Mesodermal cell (in vitro differentiated cells): ENCODE measurements at regions not wholly inside any gene's neighbourhood (a gene's known extent, or its start where the extent isn't known, plus 50 kb on each side); places are given as distances from the start of the nearest gene placed in this dataset.

ENCODE experiments used
- H3K27ac ChIP-seq: 2 replicates; pipeline ENCODE4 v1.7.0; 2013; ENCODE audit warnings: mild to moderate bottlenecking, low read depth, low read length, moderate library complexity; ENCODE audit not compliant: severe bottlenecking
- H3K36me3 ChIP-seq: 2 replicates; pipeline ENCODE4 v1.7.1; 2013; ENCODE audit warnings: mild to moderate bottlenecking, low read length, moderate library complexity; ENCODE audit not compliant: control insufficient read depth, insufficient read depth
- H3K4me1 ChIP-seq: one replicate; pipeline ENCODE4 v1.7.1; 2013; ENCODE audit warnings: mild to moderate bottlenecking, low read length; ENCODE audit not compliant: insufficient read depth, control insufficient read depth, poor library complexity, severe bottlenecking
- H3K4me3 ChIP-seq: 2 replicates; pipeline ENCODE4 v1.7.0; 2013; ENCODE audit warnings: low read length, control low read depth, mild to moderate bottlenecking; ENCODE audit not compliant: insufficient read depth, poor library complexity, severe bottlenecking; ENCODE audit errors: extremely low read depth
- H3K9me3 ChIP-seq: 2 replicates; pipeline ENCODE4 v1.7.1; 2013; ENCODE audit warnings: mild to moderate bottlenecking, low read length, moderate library complexity; ENCODE audit not compliant: control insufficient read depth
- WGBS, 2 experiments: methylation state at CpG; one replicate each; pipeline ENCODE4 v1.1.5; 2013; ENCODE audit warnings: missing lambda C conversion rate in 2 of 2; ENCODE audit not compliant: insufficient coverage in 2 of 2; 5-methylcytosine and 5-hydroxymethylcytosine counted together

GRCh38 chr2:149747456-149747855 lies 159.9 kb upstream of the MMADHC start:
- 83% methylated on average over 1 of the region's 1 CpG; no CpG with 5 or more reads in 1 of the 2 experiments for WGBS, 2 experiments
- H3K9me3 ChIP-seq: no peaks in the 10 kb centered on the region
- H3K4me3 ChIP-seq: no peak overlapping the region
- no peaks in the 10 kb centered on the region for H3K4me1 ChIP-seq
- no peak overlapping the region for H3K27ac ChIP-seq
- no peaks in the 10 kb centered on the region for H3K36me3 ChIP-seq

GRCh38 chr2:149745396-149746230 lies 158.0 kb upstream of the MMADHC start:
- no peak overlapping the region for H3K4me3 ChIP-seq
- no peaks in the 10 kb centered on the region for H3K9me3 ChIP-seq
- no peak overlapping the region for H3K27ac ChIP-seq
- 93 to 100% methylated on average over 3 of the region's 9 CpGs for WGBS, 2 experiments
- no peaks in the 10 kb centered on the region for H3K36me3 ChIP-seq
- H3K4me1 ChIP-seq: no peaks in the 10 kb centered on the region

GRCh38 chr2:149744865-149745264 lies 157.3 kb upstream of the MMADHC start:
- 90 to 100% methylated on average over 2 to 3 of the region's 5 CpGs for WGBS, 2 experiments
- Histone ChIP-seq H3K4me3 (no peak overlapping the region), H3K4me1 (no peaks in the 10 kb centered on the region), H3K9me3 (no peaks in the 10 kb centered on the region), H3K36me3 (no peaks in the 10 kb centered on the region), H3K27ac (no peak overlapping the region)

- Histone ChIP-seq H3K4me1 (no peaks in the 10 kb centered on the region), H3K36me3 (no peaks in the 10 kb centered on the region), H3K27ac (no peak overlapping the region), H3K4me3 (no peak overlapping the region), H3K9me3 (no peaks in the 10 kb centered on the region)
- WGBS, 2 experiments: 97 to 100% methylated on average over 2 to 4 of the region's 6 CpGs
These were observed 156.4 kb upstream of the MMADHC start for GRCh38 chr2:149743842-149744448.

GRCh38 chr2:149741646-149742045 lies 154.1 kb upstream of the MMADHC start:
- H3K27ac ChIP-seq: no peak overlapping the region
- no peak overlapping the region for H3K4me3 ChIP-seq
- H3K4me1 ChIP-seq: no peaks in the 10 kb centered on the region
- H3K9me3 ChIP-seq: peaks cover 2% of the 10 kb centered on the region
- H3K36me3 ChIP-seq: no peaks in the 10 kb centered on the region
- 50% methylated on average over 1 of the region's 1 CpG; no CpG with 5 or more reads in 1 of the 2 experiments for WGBS, 2 experiments

- Histone ChIP-seq H3K27ac (no peak overlapping the region), H3K36me3 (no peaks in the 10 kb centered on the region), H3K9me3 (peaks cover 14% of the 10 kb centered on the region), H3K4me1 (no peaks in the 10 kb centered on the region), H3K4me3 (no peak overlapping the region)
- 100% methylated on average over 1 of the region's 1 CpG; no CpG with 5 or more reads in 1 of the 2 experiments for WGBS, 2 experiments
These were observed 152.9 kb upstream of the MMADHC start for GRCh38 chr2:149740490-149740889.

GRCh38 chr2:149739883-149740265 lies 152.3 kb upstream of the MMADHC start:
- H3K36me3 ChIP-seq: no peaks in the 10 kb centered on the region
- peaks cover 19% of the 10 kb centered on the region for H3K9me3 ChIP-seq
- no peak overlapping the region for H3K4me3 ChIP-seq
- WGBS, 2 experiments: 90% methylated on average over 2 of the region's 4 CpGs; no CpG with 5 or more reads in 1 of the 2 experiments
- no peak overlapping the region for H3K27ac ChIP-seq
- peaks cover under 1% of the 10 kb centered on the region for H3K4me1 ChIP-seq

GRCh38 chr2:149739171-149739882 lies 151.8 kb upstream of the MMADHC start:
- no peaks in the 10 kb centered on the region for H3K36me3 ChIP-seq
- peaks cover 6% of the 10 kb centered on the region for H3K4me1 ChIP-seq
- no peak overlapping the region for H3K4me3 ChIP-seq
- H3K27ac ChIP-seq: no peak overlapping the region
- WGBS, 2 experiments: 94 to 97% methylated on average over 3 to 4 of the region's 6 CpGs
- H3K9me3 ChIP-seq: peaks cover 19% of the 10 kb centered on the region

GRCh38 chr2:149738767-149739166 lies 151.2 kb upstream of the MMADHC start:
- 75 to 100% methylated on average over 1 of the region's 1 CpG for WGBS, 2 experiments
- Histone ChIP-seq H3K4me1 (peaks cover 12% of the 10 kb centered on the region), H3K27ac (no peak overlapping the region), H3K36me3 (no peaks in the 10 kb centered on the region), H3K4me3 (no peak overlapping the region), H3K9me3 (peaks cover 19% of the 10 kb centered on the region)

GRCh38 chr2:149737896-149738295 lies 150.3 kb upstream of the MMADHC start:
- Histone ChIP-seq H3K4me1 (peaks cover 12% of the 10 kb centered on the region), H3K9me3 (peaks cover 19% of the 10 kb centered on the region), H3K27ac (no peak overlapping the region), H3K4me3 (no peak overlapping the region), H3K36me3 (no peaks in the 10 kb centered on the region)
- WGBS, 2 experiments: no CpG with 5 or more reads among the region's 2 CpGs
